ENCODE measurements at regions not wholly inside any gene's neighbourhood (a gene's known extent, or its start where the extent isn't known, plus 50 kb on each side); places are given as distances from the start of the nearest gene placed in this dataset.

GRCh38 chrX:16484338-16484737 lies 165.6 kb upstream of the S100G start:
- Mint-ChIP-seq H3K9me3 (no peaks in the 10 kb centered on the region), H3K4me1 (ENCODE audit: low read depth) (peaks cover 27% of the 10 kb centered on the region), H3K4me3 (no peak overlapping the region), H3K36me3 (no peaks in the 10 kb centered on the region), H3K27me3 (no peaks in the 10 kb centered on the region), H3K27ac (peak overlapping the region; percentile 31)
- ChIA-PET POLR2A (interaction anchor here (1.0 kb wide), 1 partner anchor 43 kb away, joined by 3 read pairs; no protein-coding TSS in a partner anchor), CTCF (no interaction called here)
- DNase-seq, result peak; percentile 56
- intact Hi-C loops (cut with micrococcal nuclease), result loop anchor here (2.0 kb wide), 2 partner anchors 44 to 120 kb away; no protein-coding TSS in a partner anchor

DNA sequence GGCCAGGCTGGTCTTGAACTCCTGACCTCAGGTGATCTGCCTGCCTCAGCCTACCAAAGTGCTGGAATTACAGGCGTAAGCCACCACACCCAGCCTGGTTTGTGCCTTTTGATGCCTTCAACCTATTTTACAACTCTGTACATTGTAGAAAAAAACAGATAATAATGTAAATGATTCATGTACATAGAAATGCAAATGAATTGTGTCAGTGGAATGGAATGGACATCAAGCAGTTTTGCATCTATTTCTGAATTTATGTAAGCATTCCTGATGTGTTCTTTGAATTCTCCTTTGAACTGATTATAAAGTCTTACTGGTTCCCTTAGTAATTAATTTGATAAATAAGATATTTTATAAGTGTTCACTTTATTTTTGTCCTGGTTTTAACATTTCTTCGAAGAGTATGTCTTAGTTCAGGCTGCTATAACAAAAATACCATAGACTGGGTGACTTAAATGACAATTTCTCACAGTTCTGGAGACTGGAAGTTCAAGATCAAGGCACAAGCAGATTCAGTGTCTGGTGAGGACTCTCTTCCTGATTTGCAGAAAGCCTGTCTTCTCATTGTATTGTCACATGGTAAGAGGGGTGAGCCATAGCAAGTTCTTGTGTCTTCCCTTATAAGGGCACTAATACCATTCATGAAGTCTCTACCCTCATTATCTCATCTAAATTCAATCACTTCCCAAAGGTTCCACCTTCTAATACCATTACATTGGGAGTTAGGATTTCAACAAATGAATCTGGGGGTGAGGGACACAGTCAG lies 162.2 kb upstream of the S100G start:
- no peaks in the 10 kb centered on the region for H3K36me3 Mint-ChIP-seq
- POLR2A ChIA-PET, result no interaction called here
- intact Hi-C loops (cut with micrococcal nuclease), result no loop called here
- no peaks in the 10 kb centered on the region for H3K9me3 Mint-ChIP-seq
- no peak overlapping the region for H3K4me3 Mint-ChIP-seq
- H3K4me1 Mint-ChIP-seq (ENCODE audit: low read depth), result peaks cover 22% of the 10 kb centered on the region
- CTCF ChIA-PET, result no interaction called here
- H3K27me3 Mint-ChIP-seq, result no peaks in the 10 kb centered on the region
- H3K27ac Mint-ChIP-seq, result no peak overlapping the region
- no peak for DNase-seq

DNA sequence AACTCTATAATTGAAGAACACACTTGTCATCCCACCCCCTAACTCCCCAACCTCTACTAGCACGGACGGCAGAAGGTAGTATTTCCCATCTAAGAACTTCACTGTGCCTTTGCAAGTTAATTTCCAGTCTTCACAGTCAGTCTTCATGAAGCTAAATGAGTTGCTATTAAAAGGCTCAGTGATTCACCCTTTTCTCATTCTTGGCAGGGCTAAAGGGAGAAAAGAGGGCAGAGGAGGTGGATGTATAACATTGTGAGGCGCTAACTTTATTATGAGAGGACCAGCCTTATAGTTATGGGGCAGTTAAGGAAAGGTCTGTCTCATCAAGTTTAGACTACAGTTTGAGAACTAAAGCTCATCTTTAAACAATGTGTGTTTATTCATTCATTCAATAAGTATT lies 161.0 kb upstream of the S100G start:
- H3K27me3 Mint-ChIP-seq, result no peaks in the 10 kb centered on the region
- H3K4me3 Mint-ChIP-seq, result no peak overlapping the region
- H3K9me3 Mint-ChIP-seq, result no peaks in the 10 kb centered on the region
- H3K4me1 Mint-ChIP-seq (ENCODE audit: low read depth), result peaks cover 16% of the 10 kb centered on the region
- CTCF ChIA-PET, result no interaction called here
- intact Hi-C loops (cut with micrococcal nuclease), result no loop called here
- no peak overlapping the region for H3K27ac Mint-ChIP-seq
- POLR2A ChIA-PET, result no interaction called here
- H3K36me3 Mint-ChIP-seq, result no peaks in the 10 kb centered on the region
- DNase-seq, result no peak

- no peaks in the 10 kb centered on the region for H3K9me3 Mint-ChIP-seq
These were observed 158.5 kb upstream of the S100G start for GRCh38 chrX:16491461-16491860.

GRCh38 chrX:16496175-16496574 lies 153.8 kb upstream of the S100G start:
- no peaks in the 10 kb centered on the region for H3K9me3 Mint-ChIP-seq
- ChIA-PET CTCF (no interaction called here), POLR2A (no interaction called here)
- DNase-seq, result no peak
- intact Hi-C loops (cut with micrococcal nuclease), result no loop called here
- no peak overlapping the region for H3K4me3 Mint-ChIP-seq
- H3K27ac Mint-ChIP-seq, result no peak overlapping the region
- no peaks in the 10 kb centered on the region for H3K36me3 Mint-ChIP-seq
- H3K27me3 Mint-ChIP-seq, result no peaks in the 10 kb centered on the region
- no peaks in the 10 kb centered on the region for H3K4me1 Mint-ChIP-seq (ENCODE audit: low read depth)

More at GRCh38 chrX:16491461-16491860, 158.5 kb upstream of the S100G start:
- Mint-ChIP-seq H3K4me3 (no peak overlapping the region), H3K36me3 (no peaks in the 10 kb centered on the region), H3K27me3 (no peaks in the 10 kb centered on the region), H3K27ac (no peak overlapping the region), H3K4me1 (ENCODE audit: low read depth) (peaks cover 3% of the 10 kb centered on the region)
- CTCF ChIA-PET, result interaction anchor here (1.1 kb wide), 1 partner anchor 48 kb away, joined by 3 read pairs; no protein-coding TSS in a partner anchor
- intact Hi-C loops (cut with micrococcal nuclease), result no loop called here
- POLR2A ChIA-PET, result no interaction called here
- no peak for DNase-seq

GRCh38 chrX:16511796-16512776 lies 137.9 kb upstream of the S100G start:
- ChIA-PET POLR2A (no interaction called here), CTCF (no interaction called here)
- H3K4me3 Mint-ChIP-seq, result no peak overlapping the region

GRCh38 chrX:16516232-16516876 lies 133.6 kb upstream of the S100G start:
- H3K4me3 Mint-ChIP-seq, result no peak overlapping the region
- H3K36me3 Mint-ChIP-seq, result no peaks in the 10 kb centered on the region
- peaks cover 3% of the 10 kb centered on the region for H3K9me3 Mint-ChIP-seq
- ChIA-PET POLR2A (no interaction called here), CTCF (no interaction called here)
- H3K27ac Mint-ChIP-seq, result no peak overlapping the region
- DNase-seq, result no peak
- no peaks in the 10 kb centered on the region for H3K4me1 Mint-ChIP-seq (ENCODE audit: low read depth)
- intact Hi-C loops (cut with micrococcal nuclease), result no loop called here
- no peaks in the 10 kb centered on the region for H3K27me3 Mint-ChIP-seq

More at GRCh38 chrX:16511796-16512776, 137.9 kb upstream of the S100G start:
- no peaks in the 10 kb centered on the region for H3K36me3 Mint-ChIP-seq
- no peak overlapping the region for H3K27ac Mint-ChIP-seq
- H3K9me3 Mint-ChIP-seq, result peaks cover 3% of the 10 kb centered on the region
- H3K27me3 Mint-ChIP-seq, result no peaks in the 10 kb centered on the region
- no peaks in the 10 kb centered on the region for H3K4me1 Mint-ChIP-seq (ENCODE audit: low read depth)
- intact Hi-C loops (cut with micrococcal nuclease), result no loop called here
- DNase-seq, result no peak

- intact Hi-C loops (cut with micrococcal nuclease), result no loop called here
- no peak overlapping the region for H3K4me3 Mint-ChIP-seq
- H3K27me3 Mint-ChIP-seq, result no peaks in the 10 kb centered on the region
- DNase-seq, result no peak
- H3K4me1 Mint-ChIP-seq (ENCODE audit: low read depth), result no peaks in the 10 kb centered on the region
- CTCF ChIA-PET, result no interaction called here
- no peaks in the 10 kb centered on the region for H3K36me3 Mint-ChIP-seq
- peaks cover 3% of the 10 kb centered on the region for H3K9me3 Mint-ChIP-seq
- POLR2A ChIA-PET, result no interaction called here
- H3K27ac Mint-ChIP-seq, result no peak overlapping the region
These were observed 132.8 kb upstream of the S100G start for GRCh38 chrX:16517039-16517605.

DNA sequence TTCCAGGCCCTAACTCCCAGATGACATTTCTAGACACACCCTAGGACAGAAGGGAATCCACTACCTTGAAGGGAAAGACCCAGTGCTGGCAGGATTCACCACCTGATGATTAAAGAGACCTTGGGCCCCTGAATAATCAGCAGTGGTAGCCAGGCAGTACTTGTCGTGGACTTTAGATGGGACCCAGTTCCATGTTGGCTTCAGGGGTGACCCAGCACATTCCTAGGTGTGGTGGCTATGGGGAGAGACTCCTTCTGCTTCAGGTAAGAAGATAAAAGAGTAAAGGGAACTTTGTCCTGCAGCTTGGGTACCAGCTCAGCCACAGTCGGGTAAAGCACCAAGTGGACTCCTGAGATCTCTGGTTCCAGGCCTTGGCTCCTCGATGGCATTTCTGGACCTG lies 131.8 kb upstream of the S100G start:
- no peak overlapping the region for H3K27ac Mint-ChIP-seq
- H3K4me3 Mint-ChIP-seq, result no peak overlapping the region
- H3K4me1 Mint-ChIP-seq (ENCODE audit: low read depth), result no peaks in the 10 kb centered on the region
- ChIA-PET CTCF (no interaction called here), POLR2A (no interaction called here)
- no peaks in the 10 kb centered on the region for H3K36me3 Mint-ChIP-seq
- intact Hi-C loops (cut with micrococcal nuclease), result no loop called here
- no peaks in the 10 kb centered on the region for H3K27me3 Mint-ChIP-seq
- no peak for DNase-seq
- H3K9me3 Mint-ChIP-seq, result peaks cover 3% of the 10 kb centered on the region

- intact Hi-C loops (cut with micrococcal nuclease), result loop anchor here (10.0 kb wide), 1 partner anchor 80 kb away; no protein-coding TSS in a partner anchor
- ChIA-PET POLR2A (no interaction called here), CTCF (no interaction called here)
These were observed 125.6 kb upstream of the S100G start for GRCh38 chrX:16524316-16524715.

GRCh38 chrX:16526003-16526402 lies 124.0 kb upstream of the S100G start:
- peaks cover 30% of the 10 kb centered on the region for H3K4me1 Mint-ChIP-seq (ENCODE audit: low read depth)
- POLR2A ChIA-PET, result no interaction called here
- no peak overlapping the region for H3K4me3 Mint-ChIP-seq
- H3K9me3 Mint-ChIP-seq, result peaks cover 23% of the 10 kb centered on the region
- CTCF ChIA-PET, result no interaction called here
- no peaks in the 10 kb centered on the region for H3K27me3 Mint-ChIP-seq
- no peak for DNase-seq
- intact Hi-C loops (cut with micrococcal nuclease), result loop anchor here (10.0 kb wide), 1 partner anchor 79 kb away; no protein-coding TSS in a partner anchor
- H3K36me3 Mint-ChIP-seq, result peaks cover 17% of the 10 kb centered on the region
- H3K27ac Mint-ChIP-seq, result no peak overlapping the region

More at GRCh38 chrX:16524316-16524715, 125.6 kb upstream of the S100G start:
- Mint-ChIP-seq H3K36me3 (peaks cover 17% of the 10 kb centered on the region), H3K27ac (no peak overlapping the region), H3K9me3 (peaks cover 23% of the 10 kb centered on the region), H3K27me3 (no peaks in the 10 kb centered on the region), H3K4me3 (no peak overlapping the region), H3K4me1 (ENCODE audit: low read depth) (peaks cover 24% of the 10 kb centered on the region)
- no peak for DNase-seq

DNA sequence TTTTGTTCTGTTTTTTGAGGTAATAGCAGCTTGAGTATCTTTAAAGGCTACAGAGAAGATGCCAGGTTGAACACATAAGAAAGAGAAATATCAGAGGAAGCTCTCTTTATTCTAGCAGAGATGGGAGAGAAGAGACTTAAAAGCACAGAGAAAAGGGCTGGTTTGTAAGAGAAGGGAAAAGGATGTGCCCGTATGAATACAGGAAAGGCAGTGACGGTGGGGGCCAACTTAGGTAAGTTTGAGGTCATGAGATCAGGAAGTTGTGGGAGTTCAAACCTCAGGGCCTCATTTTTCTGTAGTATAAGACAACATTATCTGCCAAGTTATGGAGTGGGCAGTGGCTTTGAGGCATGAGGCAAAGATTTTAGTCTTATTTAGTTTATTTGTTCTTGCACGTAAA lies 121.3 kb upstream of the S100G start:
- Mint-ChIP-seq H3K4me3 (no peak overlapping the region), H3K36me3 (peaks cover 17% of the 10 kb centered on the region), H3K4me1 (ENCODE audit: low read depth) (peaks cover 30% of the 10 kb centered on the region), H3K27ac (peak overlapping the region; percentile 89), H3K27me3 (no peaks in the 10 kb centered on the region), H3K9me3 (peaks cover 23% of the 10 kb centered on the region)
- POLR2A ChIA-PET, result no interaction called here
- peak; percentile 63 for DNase-seq
- intact Hi-C loops (cut with micrococcal nuclease), result loop anchor here (2.0 to 10.0 kb wide), 2 partner anchors 44 to 76 kb away; no protein-coding TSS in a partner anchor
- CTCF ChIA-PET, result no interaction called here
